HG02981 (cell line): ENCODE measurements at regions not wholly inside any gene's neighbourhood (a gene's known extent, or its start where the extent isn't known, plus 50 kb on each side); places are given as distances from the start of the nearest gene placed in this dataset.
"Not testable (repeated sequence)": the region's sequence is repeated elsewhere in the genome, so short reads cannot be mapped to it uniquely, and the experiment has no call there.

Source experiments
- ATAC-seq: cut with Tn5 transposase; IDR thresholded peaks from one replicate; pipeline ENCODE4 v1.9.1; 2021; ENCODE audit warnings: mild to moderate bottlenecking, moderate library complexity; ENCODE audit not compliant: unreplicated experiment

DNA sequence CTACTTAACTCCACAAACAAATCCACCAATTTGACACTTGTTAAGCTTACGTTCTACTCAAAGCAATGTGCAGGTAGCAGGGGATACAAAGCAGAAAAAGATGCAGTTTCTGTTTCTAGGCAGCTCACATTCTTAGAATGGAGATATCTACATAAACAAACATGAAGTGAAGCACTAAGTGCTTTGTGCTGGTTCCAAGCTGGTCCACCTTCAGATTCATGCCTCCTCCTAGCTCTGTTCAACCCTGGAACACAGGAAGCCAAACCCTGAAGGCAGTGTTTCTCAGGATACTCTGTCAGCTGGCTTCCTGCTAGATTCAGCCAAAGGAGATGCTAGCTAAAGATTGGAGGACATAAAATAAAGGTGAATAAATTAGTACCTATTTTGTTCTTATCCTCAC, 55.3 kb upstream of the NOL4 start:
- ATAC-seq: no peak

GRCh38 chr18:34280653-34281052, 55.9 kb upstream of the NOL4 start:
- ATAC-seq: no peak

DNA sequence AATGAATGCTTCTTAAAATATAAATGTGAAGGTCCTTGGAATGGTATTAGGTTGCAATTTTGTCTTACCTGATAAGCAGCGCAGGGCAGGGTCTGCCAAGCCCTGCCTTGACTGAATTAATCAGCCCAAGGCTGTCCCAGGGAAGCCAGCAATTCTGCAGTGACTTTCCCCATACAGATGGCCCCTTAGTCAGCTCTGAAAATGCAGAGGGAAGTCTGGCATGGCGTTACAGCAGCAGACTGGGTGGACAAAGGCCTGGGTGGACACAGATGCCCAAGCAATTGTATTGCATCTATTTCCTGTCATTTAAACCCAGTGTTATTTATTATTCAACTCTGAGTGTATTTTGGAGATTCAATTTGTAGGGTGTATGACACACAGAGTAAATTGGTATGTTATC, 56.6 kb upstream of the NOL4 start:
- no peak for ATAC-seq

DNA sequence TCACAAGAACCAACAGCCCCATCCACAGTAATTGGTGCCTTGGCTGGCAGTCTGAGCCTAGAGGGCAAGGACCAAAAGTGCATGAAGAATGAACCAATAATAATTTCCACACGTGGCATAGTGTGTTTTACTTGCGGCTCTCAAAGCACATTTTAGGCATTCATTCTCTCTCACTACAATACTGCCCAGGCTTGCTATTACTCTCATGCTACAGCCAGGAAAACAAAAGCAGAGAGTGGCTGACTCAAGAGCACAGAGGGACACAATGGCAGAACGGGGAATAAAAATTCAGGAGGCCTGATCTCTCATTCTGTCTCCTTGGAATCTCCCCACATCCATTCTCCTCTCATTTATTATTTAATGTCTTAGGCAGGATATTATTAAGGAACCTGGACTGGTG, 57.0 kb upstream of the NOL4 start:
- ATAC-seq: no peak

DNA sequence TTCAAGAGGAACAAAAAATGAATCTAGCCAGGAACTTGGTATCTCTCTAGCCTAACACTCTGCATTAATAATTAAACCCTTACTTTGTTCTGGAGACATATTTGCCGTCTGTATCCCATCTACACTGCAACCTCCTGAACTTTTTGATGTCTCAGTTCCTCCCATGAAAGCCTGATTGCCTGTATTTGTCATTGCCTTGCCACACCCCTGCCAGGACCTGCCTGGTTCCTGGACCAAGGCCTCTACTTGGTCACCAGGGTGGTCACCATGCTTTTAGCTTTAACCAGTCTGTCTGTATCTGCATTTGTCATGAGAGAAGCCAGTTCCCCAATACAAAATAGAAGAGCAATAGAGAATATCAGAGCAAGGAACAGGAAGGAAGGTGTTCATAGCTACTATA, 58.8 kb upstream of the NOL4 start:
- ATAC-seq: no peak

- ATAC-seq: no peak
These were observed 63.1 kb upstream of the NOL4 start for GRCh38 chr18:34287825-34288224.

DNA sequence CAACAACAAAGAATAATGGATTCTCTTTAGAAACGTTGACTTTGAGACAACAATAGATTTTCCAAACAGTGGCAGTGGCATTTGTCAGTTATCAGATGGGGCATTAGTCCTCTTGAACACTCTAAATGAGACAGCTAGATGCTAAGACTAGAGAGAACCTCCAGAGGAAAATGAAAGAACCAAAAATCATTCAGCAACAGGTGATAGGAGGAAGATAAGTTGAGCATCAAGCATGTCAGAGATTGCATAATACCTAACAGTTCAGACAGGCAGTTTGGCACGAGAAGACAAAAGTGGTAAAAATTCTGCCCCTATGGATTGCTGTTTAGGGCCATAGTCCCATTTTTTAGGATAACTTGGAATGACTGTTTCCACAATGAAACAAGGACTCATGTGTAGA, 67.9 kb upstream of the NOL4 start:
- no peak for ATAC-seq

DNA sequence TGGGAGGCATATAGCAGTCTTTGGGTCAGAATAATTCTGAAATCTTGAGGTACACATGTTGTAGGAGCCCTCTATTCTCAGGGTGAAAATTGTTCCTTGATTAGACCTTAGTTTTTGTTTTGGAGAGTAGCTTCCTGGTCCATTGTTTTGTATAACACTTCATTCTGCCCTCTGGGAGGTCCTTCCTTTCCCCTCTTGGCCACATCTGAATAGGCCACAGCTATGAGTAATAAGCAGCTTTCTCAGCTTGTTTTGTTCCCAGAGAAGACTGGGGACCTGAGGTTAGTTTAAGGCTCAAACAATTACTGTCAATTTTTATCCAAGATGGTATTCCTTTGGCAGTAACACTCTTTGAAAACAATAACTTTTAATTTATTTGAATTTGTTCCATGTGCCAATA, 72.6 kb upstream of the NOL4 start:
- no peak for ATAC-seq

- no peak for ATAC-seq
These were observed 75.1 kb upstream of the NOL4 start for GRCh38 chr18:34299828-34300227.

- no peak for ATAC-seq
These were observed 86.8 kb upstream of the NOL4 start for GRCh38 chr18:34311468-34311867.

- no peak for ATAC-seq
These were observed 90.1 kb upstream of the NOL4 start for GRCh38 chr18:34314847-34315246.

DNA sequence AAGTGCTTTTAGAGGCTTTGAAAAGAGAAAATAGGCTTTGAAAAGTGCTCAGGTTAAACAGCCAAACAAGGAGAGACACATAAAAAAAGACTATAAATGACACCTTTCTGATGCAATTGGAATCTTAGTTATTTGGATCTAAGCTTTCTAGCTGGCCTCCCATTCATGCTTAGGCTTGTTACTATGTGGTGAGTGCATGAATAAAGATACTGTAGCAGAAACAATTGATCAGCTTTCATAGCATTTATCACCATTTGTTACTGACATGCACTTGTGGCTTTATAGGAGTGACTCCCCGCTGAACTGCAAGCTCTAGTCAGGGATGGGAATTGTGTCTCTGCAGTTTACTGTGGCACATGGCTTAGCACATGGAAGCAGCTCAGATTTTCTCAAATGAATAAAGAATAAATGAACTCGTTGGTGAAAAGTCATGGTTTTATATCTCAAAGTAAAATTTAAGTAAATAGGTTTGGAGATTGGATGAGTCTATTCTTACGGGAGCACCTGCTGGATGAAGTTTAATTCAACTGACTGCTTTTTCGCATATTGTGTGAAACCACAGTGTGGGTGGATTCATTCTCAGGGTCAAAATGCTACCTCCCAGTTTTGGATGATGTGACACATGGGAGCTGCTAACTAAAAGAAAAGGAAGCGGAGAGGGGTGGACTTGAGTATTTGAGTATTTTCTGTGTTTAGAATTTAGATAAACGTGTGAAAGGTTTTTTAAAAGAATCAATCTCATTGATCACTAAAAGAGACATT, 91.1 kb upstream of the NOL4 start:
- no peak for ATAC-seq

DNA sequence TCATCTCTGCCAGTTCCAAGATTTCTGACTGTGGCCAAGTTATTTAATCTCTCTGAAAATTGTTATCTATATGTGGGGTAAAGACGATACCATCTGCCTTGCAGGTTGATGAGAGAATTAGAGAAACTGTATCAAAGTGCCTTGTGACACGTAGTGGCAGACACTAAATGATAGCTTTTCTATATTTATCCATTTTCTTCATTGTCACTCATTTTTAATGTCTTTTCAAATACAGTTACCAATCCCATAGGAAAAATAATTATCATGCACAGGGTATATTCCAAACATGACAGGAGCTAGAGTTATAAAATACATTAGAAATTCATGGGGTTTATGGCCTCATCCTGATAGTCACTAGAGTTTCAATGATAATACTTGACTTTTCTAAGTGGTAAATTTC, 95.6 kb upstream of the NOL4 start:
- ATAC-seq: no peak

DNA sequence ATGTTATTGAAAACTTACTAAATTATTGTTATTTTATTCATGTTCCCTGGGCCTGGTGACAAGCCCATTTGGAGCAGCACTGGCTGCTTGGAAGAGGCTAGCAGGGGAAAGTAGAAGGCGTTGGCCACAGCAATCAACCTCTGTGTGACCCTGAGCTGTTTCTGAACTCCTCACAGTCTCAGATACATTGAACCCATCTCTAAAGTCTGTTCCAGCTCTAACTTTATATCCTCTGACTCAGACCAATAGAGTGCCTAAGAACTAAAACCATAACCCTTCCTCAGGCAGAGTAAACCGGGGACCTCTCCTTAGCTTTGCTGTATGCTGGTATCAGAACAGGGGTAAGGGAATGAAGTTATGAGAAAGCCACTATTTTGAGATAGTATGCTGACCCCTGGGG, 96.4 kb upstream of the NOL4 start:
- ATAC-seq: peak; percentile 65

- peak; percentile 69 for ATAC-seq
These were observed 97.9 kb upstream of the NOL4 start for GRCh38 chr18:34322365-34323289.

GRCh38 chr18:34329840-34330239, 105.1 kb upstream of the NOL4 start:
- ATAC-seq: no peak

GRCh38 chr18:34330308-34330707, 105.6 kb upstream of the NOL4 start:
- no peak for ATAC-seq

GRCh38 chr18:34330907-34331306, 106.2 kb upstream of the NOL4 start:
- ATAC-seq: not testable (repeated sequence)

DNA sequence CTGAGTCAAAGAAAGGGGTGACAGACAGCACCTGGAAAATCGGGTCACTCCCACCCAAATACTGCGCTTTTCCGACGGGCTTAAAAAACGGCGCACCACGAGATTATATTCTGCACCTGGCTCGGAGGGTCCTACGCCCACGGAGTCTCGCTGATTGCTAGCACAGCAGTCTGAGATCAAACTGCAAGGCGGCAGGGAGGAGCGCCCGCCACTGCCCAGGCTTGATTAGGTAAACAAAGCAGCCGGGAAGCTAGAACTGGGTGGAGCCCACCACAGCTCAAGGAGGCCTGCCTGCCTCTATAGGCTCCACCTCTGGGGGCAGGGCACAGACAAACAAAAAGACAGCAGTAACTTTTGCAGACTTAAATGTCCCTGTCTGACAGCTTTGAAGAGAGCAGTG, 106.6 kb upstream of the NOL4 start:
- not testable (repeated sequence) for ATAC-seq

DNA sequence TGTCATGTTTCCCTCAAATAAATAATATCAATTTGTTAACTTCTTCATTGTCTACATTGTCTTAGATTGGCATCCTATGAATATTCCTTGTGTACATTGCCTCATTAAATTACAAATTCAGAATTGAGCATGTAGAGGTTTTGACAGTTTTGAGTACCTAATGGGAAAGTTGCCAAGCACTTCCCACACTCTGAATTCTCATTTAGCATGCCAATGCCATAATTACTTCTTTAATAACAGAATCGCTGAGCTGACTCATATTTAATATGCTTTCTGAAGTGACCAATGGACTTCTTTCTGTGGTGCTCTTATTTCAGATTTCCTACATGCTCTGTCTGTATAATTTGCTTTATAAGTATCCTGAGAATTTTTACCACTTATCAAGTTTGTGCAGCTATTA, 114.4 kb upstream of the NOL4 start:
- no peak for ATAC-seq

DNA sequence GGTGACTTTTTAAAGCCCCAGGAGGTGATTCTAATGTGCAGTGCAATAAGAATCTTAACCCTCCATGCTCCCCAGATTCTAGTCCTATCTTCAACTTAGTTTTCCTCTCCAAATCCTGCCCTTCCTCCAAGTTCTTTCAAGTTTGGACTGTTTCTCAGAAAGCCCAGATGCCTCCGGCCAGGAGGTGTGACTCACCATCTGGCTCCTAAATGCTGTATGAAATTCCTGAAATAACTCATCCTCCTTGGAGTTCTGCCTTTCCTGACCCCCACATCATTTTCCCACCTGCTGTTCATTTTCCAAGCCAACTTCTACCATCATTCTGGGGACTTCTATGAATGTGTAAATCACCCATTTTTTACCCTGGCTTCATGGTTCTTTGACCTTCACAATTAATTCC, 118.2 kb upstream of the NOL4 start:
- ATAC-seq: no peak

- no peak for ATAC-seq
These were observed 121.0 kb upstream of the NOL4 start for GRCh38 chr18:34345738-34346137.
